ENCODE measurements at regions not wholly inside any gene's neighbourhood (a gene's known extent, or its start where the extent isn't known, plus 50 kb on each side); places are given as distances from the start of the nearest gene placed in this dataset.
A peak's percentile ranks its signal among the peaks of the same experiment; 100 is the strongest.

GRCh38 chr2:80715433-80715832 is 410.9 kb upstream of the LRRTM1 start:
- Histone ChIP-seq H3K27me3 (no peaks in the 10 kb centered on the region), H3K9me3 (no peaks in the 10 kb centered on the region), H3K36me3 (ENCODE audit: low read depth, missing control alignments) (no peaks in the 10 kb centered on the region), H3K4me3 (no peak overlapping the region), H3K4me1 (no peaks in the 10 kb centered on the region), H3K27ac (no peak overlapping the region)
- no peak for DNase-seq
- intact Hi-C loops (cut with DNase I; ENCODE audit: low total_unique reads): no loop called here
- TF ChIP-seq POLR2A (IDR thresholded peaks at IDR 0.05): no peak
- TF ChIP-seq, protein P1, sequence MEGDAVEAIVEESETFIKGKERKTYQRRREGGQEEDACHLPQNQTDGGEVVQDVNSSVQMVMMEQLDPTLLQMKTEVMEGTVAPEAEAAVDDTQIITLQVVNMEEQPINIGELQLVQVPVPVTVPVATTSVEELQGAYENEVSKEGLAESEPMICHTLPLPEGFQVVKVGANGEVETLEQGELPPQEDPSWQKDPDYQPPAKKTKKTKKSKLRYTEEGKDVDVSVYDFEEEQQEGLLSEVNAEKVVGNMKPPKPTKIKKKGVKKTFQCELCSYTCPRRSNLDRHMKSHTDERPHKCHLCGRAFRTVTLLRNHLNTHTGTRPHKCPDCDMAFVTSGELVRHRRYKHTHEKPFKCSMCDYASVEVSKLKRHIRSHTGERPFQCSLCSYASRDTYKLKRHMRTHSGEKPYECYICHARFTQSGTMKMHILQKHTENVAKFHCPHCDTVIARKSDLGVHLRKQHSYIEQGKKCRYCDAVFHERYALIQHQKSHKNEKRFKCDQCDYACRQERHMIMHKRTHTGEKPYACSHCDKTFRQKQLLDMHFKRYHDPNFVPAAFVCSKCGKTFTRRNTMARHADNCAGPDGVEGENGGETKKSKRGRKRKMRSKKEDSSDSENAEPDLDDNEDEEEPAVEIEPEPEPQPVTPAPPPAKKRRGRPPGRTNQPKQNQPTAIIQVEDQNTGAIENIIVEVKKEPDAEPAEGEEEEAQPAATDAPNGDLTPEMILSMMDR (IDR thresholded peaks at IDR 0.05): no peak
- 77 to 91% methylated on average over 1 of the region's 1 CpG for WGBS, 2 donors

DNA sequence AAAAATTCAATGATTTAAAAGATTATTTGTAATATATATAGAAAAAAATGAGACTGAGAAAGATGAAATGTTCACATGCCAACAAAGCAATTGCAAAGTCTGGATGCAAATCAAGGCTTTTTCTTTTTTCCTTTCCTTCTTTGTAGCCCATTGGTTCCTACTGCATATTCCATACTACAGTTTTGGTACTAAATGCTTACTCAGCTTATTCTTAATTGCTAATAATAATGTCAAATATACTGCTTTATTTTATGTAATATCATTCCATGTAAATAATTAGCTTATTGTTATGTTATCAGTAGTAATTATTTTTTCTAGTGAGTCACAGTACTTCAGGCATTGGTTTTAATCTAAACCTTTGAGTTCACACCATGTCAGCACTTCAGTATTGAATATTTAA is 407.4 kb upstream of the LRRTM1 start:
- Histone ChIP-seq H3K27me3 (no peaks in the 10 kb centered on the region), H3K4me3 (no peak overlapping the region), H3K27ac (no peak overlapping the region), H3K9me3 (no peaks in the 10 kb centered on the region), H3K4me1 (no peaks in the 10 kb centered on the region), H3K36me3 (ENCODE audit: low read depth, missing control alignments) (no peaks in the 10 kb centered on the region)
- no peak for TF ChIP-seq POLR2A (IDR thresholded peaks at IDR 0.05)
- TF ChIP-seq, protein P1 (IDR thresholded peaks at IDR 0.05): no peak
- no peak for DNase-seq
- intact Hi-C loops (cut with DNase I; ENCODE audit: low total_unique reads): no loop called here

DNA sequence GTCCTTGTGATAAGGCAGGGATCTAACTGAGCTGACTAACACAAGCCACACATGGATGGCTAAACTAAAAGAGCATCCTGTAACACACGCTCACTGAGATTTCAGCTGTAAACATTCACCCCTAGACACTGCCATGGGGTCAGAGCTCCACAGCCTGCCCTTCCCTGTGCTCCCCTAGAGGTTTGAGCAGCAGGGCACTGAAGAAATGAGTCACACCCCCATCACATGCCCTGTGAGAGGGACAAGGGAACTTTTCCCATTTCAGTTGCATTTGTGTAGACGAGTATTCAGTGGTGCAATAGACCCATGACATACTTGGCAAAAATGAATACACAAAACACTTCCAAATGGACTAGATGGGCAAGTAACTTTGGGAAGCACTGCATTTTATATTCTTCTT is 402.4 kb upstream of the LRRTM1 start:
- no peak for TF ChIP-seq POLR2A (IDR thresholded peaks at IDR 0.05)
- TF ChIP-seq, protein P1 (IDR thresholded peaks at IDR 0.05): no peak
- Histone ChIP-seq H3K36me3 (ENCODE audit: low read depth, missing control alignments) (no peaks in the 10 kb centered on the region), H3K9me3 (no peaks in the 10 kb centered on the region), H3K27me3 (no peaks in the 10 kb centered on the region), H3K4me1 (no peaks in the 10 kb centered on the region), H3K27ac (no peak overlapping the region), H3K4me3 (no peak overlapping the region)
- intact Hi-C loops (cut with DNase I; ENCODE audit: low total_unique reads): no loop called here
- DNase-seq: no peak
- WGBS, 2 donors: 57 to 58% methylated on average over 2 of the region's 2 CpGs

GRCh38 chr2:80706541-80706940 is 402.0 kb upstream of the LRRTM1 start:
- Histone ChIP-seq H3K4me1 (no peaks in the 10 kb centered on the region), H3K36me3 (ENCODE audit: low read depth, missing control alignments) (no peaks in the 10 kb centered on the region), H3K27me3 (no peaks in the 10 kb centered on the region), H3K4me3 (no peak overlapping the region), H3K27ac (no peak overlapping the region), H3K9me3 (no peaks in the 10 kb centered on the region)
- intact Hi-C loops (cut with DNase I; ENCODE audit: low total_unique reads): no loop called here
- peak; percentile 48 for DNase-seq
- WGBS, 2 donors: 37 to 63% methylated on average over 5 of the region's 5 CpGs
- TF ChIP-seq, protein P1 (IDR thresholded peaks at IDR 0.05): no peak

GRCh38 chr2:80703532-80703931 is 399.0 kb upstream of the LRRTM1 start:
- Histone ChIP-seq H3K9me3 (no peaks in the 10 kb centered on the region), H3K27me3 (no peaks in the 10 kb centered on the region), H3K27ac (no peak overlapping the region), H3K4me3 (no peak overlapping the region), H3K4me1 (no peaks in the 10 kb centered on the region), H3K36me3 (ENCODE audit: low read depth, missing control alignments) (no peaks in the 10 kb centered on the region)
- no peak for DNase-seq
- no peak for TF ChIP-seq POLR2A (IDR thresholded peaks at IDR 0.05)
- WGBS, 2 donors: 24 to 28% methylated on average over 3 of the region's 3 CpGs
- intact Hi-C loops (cut with DNase I; ENCODE audit: low total_unique reads): no loop called here

All from testis (tissue), 2 donors.